SH-SY5Y (cell line): ENCODE measurements at regions not wholly inside any gene's neighbourhood (a gene's known extent, or its start where the extent isn't known, plus 50 kb on each side); places are given as distances from the start of the nearest gene placed in this dataset.

Experiments used
- GATA2 ChIP-seq: IDR thresholded peaks from 2 replicates; pipeline ENCODE4 v1.6.1; 2011; ENCODE audit warnings: mild to moderate bottlenecking, low read depth, low read length
- GATA3 ChIP-seq: IDR thresholded peaks from 2 replicates; pipeline ENCODE4 v1.6.1; 2011; ENCODE audit warnings: low read depth, mild to moderate bottlenecking, low read length, moderate library complexity

DNA sequence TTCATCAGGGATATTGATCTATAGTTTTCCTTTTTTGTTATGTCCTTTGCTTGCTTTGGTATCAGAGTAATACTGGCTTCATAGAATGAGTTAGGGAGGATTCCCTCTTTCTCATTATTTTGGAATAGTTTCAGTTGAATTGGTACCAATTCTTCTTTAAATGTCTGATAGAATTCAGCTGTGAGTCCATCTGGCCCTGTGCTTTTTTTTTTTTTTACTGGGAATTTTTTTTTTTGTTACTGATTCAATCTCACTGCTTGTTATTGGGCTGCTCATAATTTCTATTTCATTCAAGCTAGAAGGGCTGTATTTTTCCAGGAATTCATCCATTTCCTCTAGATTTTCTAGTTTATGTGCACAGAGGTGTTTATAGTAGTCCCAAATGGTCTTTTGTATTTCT, 103.9 kb downstream of the RND3 start:
- no peak for TF ChIP-seq GATA3
- TF ChIP-seq GATA2 = no peak

DNA sequence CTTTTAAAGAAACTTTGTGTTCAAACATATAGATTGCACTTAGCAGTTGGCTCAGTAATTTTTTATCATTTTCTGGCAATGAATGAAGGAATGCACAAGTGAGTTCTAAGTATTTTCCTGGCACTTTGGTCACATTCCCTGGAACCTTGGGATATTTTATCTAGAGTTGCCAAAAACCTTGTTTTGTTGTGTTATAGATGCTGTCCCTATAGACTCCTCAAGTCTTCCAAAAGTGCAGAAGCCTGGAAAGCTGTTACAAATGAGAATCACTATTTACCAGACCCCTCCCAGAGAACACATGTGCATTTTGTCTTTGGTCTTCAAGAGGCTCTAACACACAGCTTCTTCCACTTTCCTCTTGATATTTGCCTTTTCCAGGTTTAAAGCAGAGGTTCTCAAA, 108.3 kb downstream of the RND3 start:
- TF ChIP-seq GATA3 = no peak
- no peak for TF ChIP-seq GATA2

DNA sequence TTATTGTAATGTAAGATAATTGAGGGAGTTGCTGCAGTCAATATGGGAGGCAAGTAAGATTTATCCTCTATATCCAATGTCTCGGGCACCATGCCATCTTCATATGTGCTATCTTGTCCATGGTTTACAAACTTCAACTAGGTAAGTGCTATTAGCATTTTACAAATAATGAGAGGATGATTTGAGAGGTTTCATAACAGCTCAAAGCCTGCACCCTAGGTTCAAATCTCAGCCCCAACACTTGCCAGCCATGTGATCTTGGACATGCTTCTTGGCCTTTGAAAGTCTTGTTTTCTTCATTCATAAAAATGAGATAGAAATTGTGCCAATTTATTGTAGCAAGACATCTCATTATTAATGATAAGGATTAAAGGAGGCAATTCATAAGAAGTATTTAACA, 108.8 kb downstream of the RND3 start:
- no peak for TF ChIP-seq GATA2

DNA sequence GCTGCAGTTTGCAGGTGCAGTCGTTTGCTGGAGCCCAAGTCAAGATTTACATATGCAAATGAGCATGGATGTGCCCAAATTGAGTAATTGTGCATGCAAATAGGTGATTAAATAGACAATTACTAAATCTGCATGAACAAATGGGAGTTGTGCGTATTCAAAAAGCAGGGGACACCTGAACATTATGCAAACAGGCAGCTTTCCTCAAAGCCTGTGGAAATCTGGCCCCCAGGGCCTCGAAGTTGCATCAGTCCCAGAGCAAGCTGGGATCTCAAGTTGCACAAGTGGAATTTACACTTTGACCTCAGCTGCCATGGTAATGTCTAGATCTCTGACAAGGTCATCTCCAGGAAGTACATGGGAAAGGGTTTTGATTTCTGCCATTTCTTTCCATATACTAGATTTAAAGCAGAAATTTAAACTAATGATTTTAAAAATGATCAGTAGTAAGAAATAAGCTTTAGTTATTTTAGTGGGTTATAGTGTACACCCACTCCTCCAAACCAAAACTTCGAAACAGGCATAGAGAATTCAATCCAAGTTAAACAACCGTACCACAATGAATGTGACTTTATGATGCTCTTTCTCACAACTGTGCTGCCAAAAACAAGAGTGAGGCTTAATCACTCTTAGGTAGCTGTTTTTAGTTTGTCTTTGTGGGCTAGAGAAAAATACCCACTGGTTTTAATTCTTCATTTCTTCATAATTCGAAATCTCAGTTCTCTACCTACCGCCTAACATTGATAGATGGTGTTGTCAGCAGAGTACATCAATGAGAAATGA, 110.7 kb downstream of the RND3 start:
- no peak for TF ChIP-seq GATA3
- TF ChIP-seq GATA2 = no peak

DNA sequence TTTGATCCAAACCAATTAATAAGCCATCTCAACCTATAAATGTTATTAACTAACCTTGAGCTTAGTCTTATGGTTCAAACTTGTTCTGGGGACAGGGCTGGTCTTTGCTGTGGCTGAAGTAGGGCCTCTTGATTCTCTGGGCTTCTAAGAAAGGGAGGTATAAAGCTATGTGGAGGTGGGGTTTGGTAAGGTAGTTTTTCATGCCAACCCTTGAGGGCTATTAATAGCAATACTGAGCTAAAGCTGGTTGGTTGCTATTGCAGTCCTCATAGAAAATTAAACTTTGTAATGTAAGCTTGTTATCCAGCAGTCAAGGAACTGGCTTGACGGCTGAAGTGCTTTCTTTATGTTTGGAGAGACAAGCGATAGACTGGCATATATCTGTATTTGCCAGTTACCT, 112.1 kb downstream of the RND3 start:
- no peak for TF ChIP-seq GATA2
- TF ChIP-seq GATA3 = no peak

DNA sequence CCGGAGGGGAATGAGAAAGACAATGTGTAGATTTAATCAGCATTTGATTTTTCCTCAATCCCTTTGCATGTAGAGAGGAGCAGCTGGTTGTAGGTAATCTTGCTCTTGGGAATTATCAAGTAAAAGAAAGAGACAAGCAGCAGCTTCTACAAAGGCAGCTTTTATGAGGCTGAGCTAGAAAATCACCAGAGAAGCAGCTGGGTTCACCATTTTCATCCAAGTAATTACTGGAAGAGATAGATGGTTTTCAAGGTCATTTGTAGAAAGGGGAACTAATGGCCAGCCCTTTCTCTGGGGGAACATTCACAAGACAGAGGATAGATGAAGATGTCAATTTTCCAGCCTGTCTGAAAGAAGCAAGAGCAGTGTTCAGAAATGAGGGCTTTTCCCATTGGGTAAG, 113.0 kb downstream of the RND3 start:
- TF ChIP-seq GATA3 (no peak), GATA2 (no peak)

DNA sequence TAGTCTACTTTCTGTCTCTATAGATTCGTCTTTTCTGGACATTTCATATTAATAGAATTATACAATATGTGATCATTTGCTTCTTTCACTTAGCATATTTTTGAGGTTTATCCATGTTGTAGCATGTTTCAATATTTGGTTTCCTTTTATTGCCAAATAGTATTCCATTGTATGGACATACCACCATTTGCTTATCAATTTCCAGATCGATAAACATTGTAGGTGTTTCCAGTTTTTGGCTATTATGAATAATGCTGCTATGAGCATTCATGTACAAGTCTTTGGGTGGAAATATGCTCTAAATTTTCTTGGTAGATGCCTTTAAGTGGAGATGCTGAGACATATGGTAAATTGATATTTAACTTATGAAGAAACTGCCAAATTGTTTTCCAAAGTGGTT, 114.1 kb downstream of the RND3 start:
- TF ChIP-seq GATA3 (no peak), GATA2 (no peak)

DNA sequence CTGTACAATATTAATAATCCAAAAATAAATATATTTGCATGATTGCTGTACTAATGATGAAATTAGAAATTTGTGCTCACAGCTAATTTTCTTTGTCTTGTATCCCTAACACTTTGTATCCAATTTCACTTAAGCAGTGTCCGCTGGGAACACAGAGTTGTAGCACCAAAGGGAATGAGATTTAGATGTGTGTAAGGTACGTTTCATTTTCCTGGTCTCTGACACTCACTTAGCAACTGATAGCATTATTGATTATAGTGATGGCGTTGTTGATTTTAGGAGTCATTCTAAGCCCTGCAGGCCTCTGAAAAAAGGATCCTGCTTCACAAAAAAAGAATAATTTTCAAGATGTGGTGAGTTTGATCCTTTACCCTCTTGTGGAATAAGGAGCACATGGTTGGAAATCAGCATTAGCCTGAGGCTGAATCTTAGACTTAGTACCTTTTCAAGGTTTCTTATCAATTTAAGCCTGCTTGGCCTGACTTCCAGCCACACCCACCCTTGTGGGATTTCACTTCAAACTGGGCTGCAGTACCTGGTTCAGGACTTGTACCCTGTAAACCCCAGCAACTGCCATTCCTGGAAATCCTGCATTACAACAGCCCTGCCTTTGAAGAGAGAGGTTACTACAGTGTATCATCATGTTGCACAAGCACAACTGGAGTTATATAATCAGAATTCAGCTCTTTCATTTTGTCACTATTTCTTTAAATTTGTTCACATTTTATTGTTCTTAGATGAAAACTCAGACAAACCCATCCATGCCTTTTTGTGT, 116.2 kb downstream of the RND3 start:
- TF ChIP-seq GATA3 (no peak), GATA2 (no peak)

DNA sequence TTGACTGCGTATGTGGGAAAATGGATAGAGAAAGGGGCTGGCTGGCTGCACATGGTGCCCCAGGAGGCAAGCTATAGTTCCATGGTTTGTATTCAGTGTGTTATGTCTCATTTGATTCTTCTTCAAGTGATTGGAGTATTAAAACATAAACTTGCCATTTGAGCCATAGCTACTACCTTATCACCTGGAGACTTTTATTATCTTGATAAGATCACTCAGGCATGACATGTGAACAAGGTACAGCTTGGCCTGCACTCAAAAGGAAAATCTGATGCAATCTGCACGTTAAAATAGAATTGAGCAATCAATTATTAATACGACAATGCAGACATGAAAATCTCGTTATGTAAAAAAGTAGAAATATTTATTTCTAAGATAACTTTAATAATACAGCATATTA, 116.9 kb downstream of the RND3 start:
- TF ChIP-seq GATA2 = no peak
- TF ChIP-seq GATA3 = no peak

DNA sequence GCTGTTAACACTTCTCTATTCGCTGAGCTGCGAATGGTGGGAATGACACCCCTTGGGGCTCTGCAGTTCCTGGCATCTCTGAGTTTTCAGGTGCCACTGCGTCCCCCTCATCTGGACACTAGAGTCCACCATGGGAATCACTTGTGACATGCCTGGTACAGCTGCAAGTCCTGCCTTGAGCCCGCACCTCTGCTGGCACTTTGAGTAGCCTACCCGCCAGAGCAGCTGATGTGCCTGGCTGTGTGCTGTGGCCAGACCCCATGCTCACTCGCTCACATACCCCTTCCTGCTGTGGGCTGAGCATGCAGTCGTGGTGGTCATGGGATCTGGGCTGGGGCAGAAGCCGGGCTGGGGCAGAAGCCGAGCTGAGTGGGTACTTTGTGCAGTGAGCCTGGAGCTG, 117.6 kb downstream of the RND3 start:
- no peak for TF ChIP-seq GATA2
- TF ChIP-seq GATA3 = no peak

DNA sequence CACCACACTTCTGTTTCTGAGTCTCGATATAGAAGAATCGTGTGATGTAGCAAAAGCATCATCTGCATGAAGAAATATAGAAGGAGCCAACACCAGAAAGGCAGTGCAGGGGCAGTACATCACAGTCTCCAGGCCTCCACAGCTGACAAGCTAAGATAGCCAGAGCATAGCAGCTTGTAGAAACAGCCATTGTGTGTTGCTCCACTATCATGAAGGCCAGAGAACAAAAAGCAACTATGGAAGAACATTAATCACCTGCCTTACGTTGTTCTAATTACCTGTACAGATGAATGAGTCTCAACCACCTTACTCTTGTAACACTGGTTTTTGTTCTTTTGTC, 129.0 kb downstream of the RND3 start:
- TF ChIP-seq GATA3 (no peak), GATA2 (no peak)

DNA sequence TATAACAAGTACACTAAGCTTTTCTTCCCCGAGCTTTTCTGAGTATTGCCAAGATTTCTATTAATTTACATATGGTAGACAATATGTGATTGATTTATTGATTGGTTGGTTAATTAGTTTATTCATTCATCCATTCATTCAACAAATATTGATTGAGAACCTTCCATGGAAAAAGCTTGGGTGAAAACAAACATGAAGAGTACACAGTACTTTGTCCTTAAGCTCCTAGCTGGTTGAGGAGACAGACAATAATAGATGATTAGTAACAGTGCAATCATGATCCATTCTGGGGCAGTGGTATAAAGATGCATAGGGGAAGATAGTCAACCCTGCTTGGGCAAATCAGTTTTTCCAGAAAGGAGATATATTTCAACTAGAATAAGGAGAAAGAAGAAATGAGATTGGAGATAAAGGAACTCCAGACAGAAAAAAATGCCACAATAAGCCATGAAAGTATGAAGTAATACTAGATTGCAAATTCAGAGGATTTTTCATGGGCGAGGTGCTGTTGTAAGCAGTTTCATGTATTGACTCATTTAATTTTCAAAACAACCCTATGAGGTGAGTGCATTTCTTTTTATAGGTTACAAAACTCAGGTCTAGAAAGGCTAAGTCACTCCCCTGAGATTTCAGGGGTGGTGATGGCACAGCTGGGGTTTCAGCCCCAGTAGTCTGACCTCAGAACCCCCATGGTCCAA, 129.5 kb downstream of the RND3 start:
- no peak for TF ChIP-seq GATA2
- no peak for TF ChIP-seq GATA3

DNA sequence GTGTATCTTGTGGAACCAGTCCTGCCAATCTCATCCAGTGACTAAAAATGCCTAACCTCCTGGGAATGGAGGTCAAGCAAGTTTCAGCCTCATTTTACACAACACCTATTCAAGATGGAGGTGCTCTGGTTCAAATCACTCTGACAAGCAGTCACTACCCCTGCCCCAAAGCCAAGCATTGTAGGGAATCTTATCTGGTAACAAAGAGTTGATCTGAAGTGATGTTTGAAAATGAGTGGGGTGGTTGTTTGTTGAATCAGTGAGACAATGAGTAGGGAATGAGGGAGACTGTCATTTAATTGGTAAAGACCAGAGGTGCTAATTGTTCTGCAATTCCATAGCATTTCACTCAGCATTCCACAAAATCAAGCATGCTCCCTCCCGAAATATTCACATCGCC, 132.0 kb downstream of the RND3 start:
- no peak for TF ChIP-seq GATA3
- TF ChIP-seq GATA2 = no peak

DNA sequence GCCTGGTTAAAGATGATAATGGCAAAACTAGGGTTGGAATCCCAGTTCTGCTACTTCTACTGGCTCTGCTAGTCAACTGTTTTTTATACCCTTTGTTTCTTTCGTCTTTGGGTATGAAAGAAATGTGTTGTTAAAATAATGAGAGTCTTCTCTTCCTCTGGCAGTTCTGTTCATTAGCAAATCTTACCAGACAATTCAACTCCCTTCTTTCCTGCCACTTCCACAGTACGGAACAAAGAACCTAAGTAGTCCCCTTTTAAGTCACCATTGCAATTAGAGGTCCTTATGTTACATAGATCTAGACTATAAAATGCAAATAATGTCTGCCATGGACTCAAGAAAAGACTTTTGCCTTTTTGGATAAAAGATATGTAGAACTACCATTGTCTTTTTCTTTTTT, 134.1 kb downstream of the RND3 start:
- TF ChIP-seq GATA3 (no peak), GATA2 (no peak)

DNA sequence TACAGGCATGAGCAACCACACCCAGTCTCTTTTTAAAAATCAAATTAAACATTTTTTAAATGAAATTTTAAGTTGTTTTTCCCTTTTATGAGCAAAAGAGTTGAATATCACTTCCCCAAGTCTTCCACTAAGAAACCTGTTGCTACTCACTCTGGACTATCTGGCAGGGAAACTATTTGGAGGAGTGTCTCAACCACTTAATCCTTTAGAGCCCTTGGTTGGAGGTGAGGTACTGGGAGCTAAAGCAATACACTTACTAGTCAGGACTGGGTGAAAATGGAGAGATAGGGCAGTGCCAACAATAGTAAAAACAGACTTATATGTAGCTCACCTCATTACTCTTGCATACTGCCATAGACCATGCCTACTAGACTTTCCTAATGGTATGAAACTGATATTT, 135.5 kb downstream of the RND3 start:
- TF ChIP-seq GATA2 = no peak
- TF ChIP-seq GATA3 = no peak
